Smooth muscle cell (in vitro differentiated cells): ENCODE measurements at regions not wholly inside any gene's neighbourhood (a gene's known extent, or its start where the extent isn't known, plus 50 kb on each side); places are given as distances from the start of the nearest gene placed in this dataset.

ENCODE experiments used
- DNase-seq: peaks from one replicate; lab custom pipeline; 2025; ENCODE audit not compliant: unreplicated experiment; lab: John Stamatoyannopoulos, UW
- H2AFZ ChIP-seq: fragments of 200-600 bp; sonication (generic); 2 replicates; pipeline ENCODE4 v1.6.0; 2016; ENCODE audit warnings: antibody characterized with exemption, low read depth, mild to moderate bottlenecking
- H3F3A ChIP-seq: fragments of 200-600 bp; sonication (generic); 2 replicates; pipeline ENCODE4 v1.6.0; 2017; ENCODE audit warnings: antibody characterized with exemption, low read depth
- H3K27ac ChIP-seq: fragments of 200-600 bp; sonication (generic); 2 replicates; pipeline ENCODE4 v1.5.1; 2016; ENCODE audit warnings: low read depth, mild to moderate bottlenecking
- H3K27me3 ChIP-seq: fragments of 200-600 bp; sonication (generic); 2 replicates; pipeline ENCODE4 v1.6.1; 2016; ENCODE audit warnings: low read depth, mild to moderate bottlenecking
- H3K36me3 ChIP-seq: fragments of 200-600 bp; sonication (generic); 2 replicates; pipeline ENCODE4 v1.5.1; 2016; ENCODE audit warnings: low read depth
- H3K4me1 ChIP-seq: fragments of 200-600 bp; sonication (generic); 2 replicates; pipeline ENCODE4 v1.5.1; 2016; ENCODE audit warnings: low read depth
- H3K4me2 ChIP-seq: fragments of 200-600 bp; sonication (generic); 2 replicates; pipeline ENCODE4 v1.6.0; 2016; ENCODE audit warnings: mild to moderate bottlenecking
- H3K4me3 ChIP-seq: fragments of 200-600 bp; sonication (generic); 2 replicates; pipeline ENCODE4 v1.5.1; 2016; ENCODE audit warnings: mild to moderate bottlenecking
- H3K79me2 ChIP-seq: fragments of 200-600 bp; sonication (generic); 2 replicates; pipeline ENCODE4 v1.6.0; 2016; ENCODE audit warnings: low read depth, mild to moderate bottlenecking
- H3K9ac ChIP-seq: fragments of 200-600 bp; sonication (generic); 2 replicates; pipeline ENCODE4 v1.6.0; 2016; ENCODE audit warnings: low read depth
- H3K9me3 ChIP-seq: fragments of 200-600 bp; sonication (generic); replicated peaks from 2 replicates; pipeline ENCODE4 v1.5.1; 2016; ENCODE audit warnings: low read depth
- H4K20me1 ChIP-seq: fragments of 200-600 bp; sonication (generic); 2 replicates; pipeline ENCODE4 v1.6.0; 2016; ENCODE audit warnings: low read depth
- WGBS: methylation state at CpG from one replicate; pipeline ENCODE4 v1.1.7; 2016; ENCODE audit warnings: low lambda C conversion rate; 5-methylcytosine and 5-hydroxymethylcytosine counted together
- TF ChIP-seq, protein P1 (sequence below): fragments of 200-600 bp; sonication (generic); IDR thresholded peaks from 2 replicates; pipeline ENCODE4 v1.5.1; 2017; ENCODE audit warnings: borderline replicate concordance, mild to moderate bottlenecking, antibody characterized with exemption; ENCODE audit not compliant: insufficient read depth, poor library complexity, severe bottlenecking

DNA sequence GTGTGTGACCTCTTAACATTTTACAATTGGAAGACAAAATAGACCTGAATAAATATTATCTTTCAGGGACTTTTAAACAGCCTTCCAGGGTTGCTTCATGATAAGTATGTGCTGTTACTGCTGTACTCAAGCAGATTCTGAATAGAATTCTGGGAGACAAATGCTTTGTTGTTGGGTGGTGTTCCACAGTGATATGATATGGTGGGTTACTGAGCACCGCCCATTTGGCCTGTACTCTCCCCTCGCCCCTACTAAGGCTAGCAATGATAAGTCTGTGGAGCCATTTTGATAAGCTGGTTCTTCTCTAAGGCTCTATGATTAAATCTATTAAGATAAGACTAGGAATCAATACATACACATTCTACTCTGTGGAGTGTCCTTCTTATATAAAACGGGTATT lies 89.8 kb upstream of the ITGA4 start:
- no peaks in the 10 kb centered on the region for H3K9me3 ChIP-seq
- H2AFZ ChIP-seq, result peak overlapping the region; percentile 44
- TF ChIP-seq, protein P1, sequence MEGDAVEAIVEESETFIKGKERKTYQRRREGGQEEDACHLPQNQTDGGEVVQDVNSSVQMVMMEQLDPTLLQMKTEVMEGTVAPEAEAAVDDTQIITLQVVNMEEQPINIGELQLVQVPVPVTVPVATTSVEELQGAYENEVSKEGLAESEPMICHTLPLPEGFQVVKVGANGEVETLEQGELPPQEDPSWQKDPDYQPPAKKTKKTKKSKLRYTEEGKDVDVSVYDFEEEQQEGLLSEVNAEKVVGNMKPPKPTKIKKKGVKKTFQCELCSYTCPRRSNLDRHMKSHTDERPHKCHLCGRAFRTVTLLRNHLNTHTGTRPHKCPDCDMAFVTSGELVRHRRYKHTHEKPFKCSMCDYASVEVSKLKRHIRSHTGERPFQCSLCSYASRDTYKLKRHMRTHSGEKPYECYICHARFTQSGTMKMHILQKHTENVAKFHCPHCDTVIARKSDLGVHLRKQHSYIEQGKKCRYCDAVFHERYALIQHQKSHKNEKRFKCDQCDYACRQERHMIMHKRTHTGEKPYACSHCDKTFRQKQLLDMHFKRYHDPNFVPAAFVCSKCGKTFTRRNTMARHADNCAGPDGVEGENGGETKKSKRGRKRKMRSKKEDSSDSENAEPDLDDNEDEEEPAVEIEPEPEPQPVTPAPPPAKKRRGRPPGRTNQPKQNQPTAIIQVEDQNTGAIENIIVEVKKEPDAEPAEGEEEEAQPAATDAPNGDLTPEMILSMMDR, result no peak
- whole genome bisulfite sequencing, result 63% methylated on average over 3 of the region's 3 CpGs
- H3K27me3 ChIP-seq, result no peaks in the 10 kb centered on the region
- no peaks in the 10 kb centered on the region for H3K4me1 ChIP-seq
- H3K4me3 ChIP-seq, result no peak overlapping the region
- H4K20me1 ChIP-seq, result no peaks in the 10 kb centered on the region
- no peak for DNase-seq
- no peaks in the 10 kb centered on the region for H3K36me3 ChIP-seq
- no peak overlapping the region for H3K9ac ChIP-seq
- no peaks in the 10 kb centered on the region for H3K79me2 ChIP-seq
- H3K4me2 ChIP-seq, result peak overlapping the region; percentile 66
- peaks cover 4% of the 10 kb centered on the region for H3F3A ChIP-seq
- H3K27ac ChIP-seq, result peak overlapping the region; percentile 65

DNA sequence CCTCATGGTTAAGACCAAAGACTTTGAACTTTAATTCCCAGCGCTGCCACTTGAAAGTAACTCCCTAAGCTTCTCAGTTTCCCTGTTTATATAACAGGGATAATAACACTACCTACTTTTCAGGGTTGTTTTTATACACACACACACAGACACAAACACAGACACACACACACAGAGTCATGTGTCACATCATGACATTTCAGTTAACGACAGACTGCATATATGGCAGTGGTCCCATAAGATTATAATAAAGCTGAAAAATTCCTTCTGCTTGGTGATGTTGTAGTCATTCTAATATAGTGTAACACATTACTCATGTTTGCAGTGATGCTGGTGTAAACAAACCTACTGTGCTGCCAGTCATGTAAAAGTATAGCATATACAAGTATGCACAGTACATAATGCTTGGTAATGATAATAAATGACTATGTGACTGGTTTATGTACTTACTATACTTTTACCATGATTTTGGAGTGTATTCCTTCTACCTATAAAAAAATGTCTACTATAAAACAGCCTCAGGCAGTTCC lies 89.2 kb upstream of the ITGA4 start:
- DNase-seq, result no peak
- H2AFZ ChIP-seq, result peak overlapping the region; percentile 44
- TF ChIP-seq, protein P1, result no peak
- H3K4me2 ChIP-seq, result peak overlapping the region; percentile 66
- no peaks in the 10 kb centered on the region for H3K79me2 ChIP-seq
- WGBS, result 26% methylated on average over 2 of the region's 2 CpGs
- H3K9ac ChIP-seq, result no peak overlapping the region
- H3K27ac ChIP-seq, result peak overlapping the region; percentile 65
- no peaks in the 10 kb centered on the region for H3K4me1 ChIP-seq
- H4K20me1 ChIP-seq, result no peaks in the 10 kb centered on the region
- no peaks in the 10 kb centered on the region for H3K36me3 ChIP-seq
- H3K9me3 ChIP-seq, result no peaks in the 10 kb centered on the region
- no peaks in the 10 kb centered on the region for H3K27me3 ChIP-seq
- no peak overlapping the region for H3K4me3 ChIP-seq
- H3F3A ChIP-seq, result peaks cover 4% of the 10 kb centered on the region

- Histone ChIP-seq H3K36me3 (no peaks in the 10 kb centered on the region), H3F3A (peaks cover 4% of the 10 kb centered on the region), H3K4me3 (no peak overlapping the region), H2AFZ (no peak overlapping the region), H3K4me1 (no peaks in the 10 kb centered on the region), H3K79me2 (no peaks in the 10 kb centered on the region), H4K20me1 (no peaks in the 10 kb centered on the region), H3K27ac (no peak overlapping the region), H3K27me3 (no peaks in the 10 kb centered on the region), H3K9ac (no peak overlapping the region), H3K9me3 (no peaks in the 10 kb centered on the region), H3K4me2 (no peak overlapping the region)
- TF ChIP-seq, protein P1, result no peak
- WGBS, result 83% methylated on average over 3 of the region's 3 CpGs
- DNase-seq, result no peak
Measured at GRCh38 chr2:181370126-181370525, 87.1 kb upstream of the ITGA4 start.

DNA sequence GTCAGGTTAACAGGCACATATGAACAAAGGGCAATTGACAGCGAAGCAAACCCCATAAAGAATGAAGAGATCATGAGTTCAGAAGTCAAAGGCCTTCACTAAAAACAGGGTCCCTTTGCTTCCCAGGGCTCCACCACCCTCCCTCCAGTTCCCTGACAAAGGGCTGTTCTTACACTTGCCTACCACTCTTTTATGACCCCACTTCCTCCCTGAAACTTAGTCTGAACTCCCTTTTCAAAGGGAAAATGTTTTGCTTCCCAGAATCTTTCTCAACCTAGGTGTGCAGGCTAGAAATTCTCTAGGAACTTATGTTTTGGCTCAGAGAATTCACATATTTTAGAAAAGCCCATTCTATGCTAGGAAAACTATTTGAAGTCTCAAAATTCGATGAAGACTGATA lies 86.0 kb upstream of the ITGA4 start:
- Histone ChIP-seq H3K79me2 (no peaks in the 10 kb centered on the region), H4K20me1 (no peaks in the 10 kb centered on the region), H3K27ac (no peak overlapping the region), H3F3A (peaks cover 4% of the 10 kb centered on the region), H3K4me3 (no peak overlapping the region), H3K9me3 (no peaks in the 10 kb centered on the region), H3K4me2 (peak overlapping the region; percentile 49), H3K9ac (no peak overlapping the region), H3K27me3 (no peaks in the 10 kb centered on the region), H2AFZ (no peak overlapping the region), H3K36me3 (no peaks in the 10 kb centered on the region), H3K4me1 (no peaks in the 10 kb centered on the region)
- TF ChIP-seq, protein P1, result no peak
- no peak for DNase-seq
- WGBS, result 97% methylated on average over 2 of the region's 2 CpGs
